PC-9 (cell line): ENCODE measurements at regions not wholly inside any gene's neighbourhood (a gene's known extent, or its start where the extent isn't known, plus 50 kb on each side); places are given as distances from the start of the nearest gene placed in this dataset.

ENCODE experiments used
- CTCF ChIP-seq: fragments of 200-600 bp; sonication (generic); conservative IDR thresholded peaks from 2 replicates; pipeline ENCODE4 v1.6.1; 2017; ENCODE audit warnings: mixed run types, antibody characterized with exemption, mild to moderate bottlenecking, moderate library complexity
- EZH2 ChIP-seq: fragments of 200-600 bp; sonication (generic); IDR thresholded peaks from 2 replicates; pipeline ENCODE4 v1.8.0; 2017; ENCODE audit warnings: antibody characterized with exemption, low read depth

DNA sequence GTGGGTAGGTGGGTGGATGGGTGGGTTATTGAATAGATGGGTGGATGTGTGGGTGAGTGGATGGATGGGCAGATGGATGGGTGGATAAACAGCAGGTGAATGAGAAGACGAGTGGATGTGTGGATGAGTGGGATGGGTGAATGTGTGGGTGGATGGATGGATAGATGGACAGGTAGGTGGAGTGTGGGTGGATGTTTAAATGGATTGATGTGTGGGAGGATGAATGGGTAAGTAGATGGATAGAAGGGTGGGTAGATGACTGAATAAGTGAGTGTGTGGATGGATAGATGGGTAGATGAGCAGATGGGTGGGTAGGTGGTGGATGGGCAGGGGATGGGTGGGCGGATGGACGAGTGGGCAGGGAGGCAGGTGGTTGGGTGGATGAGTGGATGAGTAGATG is 397.6 kb upstream of the IRX4 start:
- no peak for TF ChIP-seq CTCF
- no peak for TF ChIP-seq EZH2
